ENCODE measurements at regions not wholly inside any gene's neighbourhood (a gene's known extent, or its start where the extent isn't known, plus 50 kb on each side); places are given as distances from the start of the nearest gene placed in this dataset.

- Histone ChIP-seq H3K79me2 (ENCODE audit: control insufficient read depth, insufficient read depth, low read length) (no peaks in the 10 kb centered on the region), H3K4me3 (replicated peaks in 1 of 4; ENCODE audit: control extremely low read depth in 1 of 4, insufficient read depth in 1 of 4, low read depth in 3 of 4, low read length in 4 of 4) (no peak overlapping the region), H3K27me3 (ENCODE audit: control insufficient read depth, insufficient read depth, low read length) (no peaks in the 10 kb centered on the region), H3K4me2 (ENCODE audit: extremely low read depth, insufficient read depth, low read length) (no peak overlapping the region), H3K4me1 (ENCODE audit: control insufficient read depth, extremely low read depth, insufficient read depth, low read length) (no peaks in the 10 kb centered on the region), H2AFZ (ENCODE audit: low read length) (no peak overlapping the region), H3K36me3 (ENCODE audit: control insufficient read depth, insufficient read depth, low read length) (no peaks in the 10 kb centered on the region), H3K9me3 (ENCODE audit: control insufficient read depth, insufficient read depth, low read depth, low read length) (no peaks in the 10 kb centered on the region), H3K9ac (ENCODE audit: insufficient read depth, low read length) (no peak overlapping the region), H4K20me1 (ENCODE audit: control insufficient read depth, extremely low read depth, insufficient read depth, low read length) (no peaks in the 10 kb centered on the region), H3K27ac (ENCODE audit: insufficient read depth, low read length) (no peak overlapping the region)
- TF ChIP-seq EZH2 (IDR thresholded peaks at IDR 0.05; ENCODE audit: low read length, missing control alignments): no peak
- no peak for TF ChIP-seq CTCF (conservative IDR thresholded peaks at IDR 0.05 in 1 of 2, IDR thresholded peaks at IDR 0.05 in 1 of 2; ENCODE audit: low read depth in 1 of 2, low read length in 2 of 2)
- DNase-seq (ENCODE audit: low read depth in 2 of 2): peak in 1 of 2 donors; percentile 10
These were observed 501.5 kb downstream of the NR4A2 start for GRCh38 chr2:155830817-155831579.

- TF ChIP-seq CTCF (conservative IDR thresholded peaks at IDR 0.05 in 1 of 2, IDR thresholded peaks at IDR 0.05 in 1 of 2; ENCODE audit: low read depth in 1 of 2, low read length in 2 of 2) (no peak), EZH2 (IDR thresholded peaks at IDR 0.05; ENCODE audit: low read length, missing control alignments) (no peak)
- no peak for DNase-seq (ENCODE audit: low read depth in 2 of 2)
- no peaks in the 10 kb centered on the region for H3K27me3 ChIP-seq (ENCODE audit: control insufficient read depth, insufficient read depth, low read length)
- H3K9me3 ChIP-seq (ENCODE audit: control insufficient read depth, insufficient read depth, low read depth, low read length): no peaks in the 10 kb centered on the region
- no peak overlapping the region for H3K4me2 ChIP-seq (ENCODE audit: extremely low read depth, insufficient read depth, low read length)
- no peak overlapping the region for H3K9ac ChIP-seq (ENCODE audit: insufficient read depth, low read length)
- no peaks in the 10 kb centered on the region for H3K36me3 ChIP-seq (ENCODE audit: control insufficient read depth, insufficient read depth, low read length)
- no peak overlapping the region for H3K27ac ChIP-seq (ENCODE audit: insufficient read depth, low read length)
- no peak overlapping the region for H3K4me3 ChIP-seq (replicated peaks in 1 of 4; ENCODE audit: control extremely low read depth in 1 of 4, insufficient read depth in 1 of 4, low read depth in 3 of 4, low read length in 4 of 4)
- no peaks in the 10 kb centered on the region for H4K20me1 ChIP-seq (ENCODE audit: control insufficient read depth, extremely low read depth, insufficient read depth, low read length)
- no peak overlapping the region for H2AFZ ChIP-seq (ENCODE audit: low read length)
- no peaks in the 10 kb centered on the region for H3K4me1 ChIP-seq (ENCODE audit: control insufficient read depth, extremely low read depth, insufficient read depth, low read length)
- no peaks in the 10 kb centered on the region for H3K79me2 ChIP-seq (ENCODE audit: control insufficient read depth, insufficient read depth, low read length)
These were observed 502.2 kb downstream of the NR4A2 start for GRCh38 chr2:155830351-155830750.

GRCh38 chr2:155825876-155826275 lies 506.6 kb downstream of the NR4A2 start:
- H3K36me3 ChIP-seq (ENCODE audit: control insufficient read depth, insufficient read depth, low read length): no peaks in the 10 kb centered on the region
- no peaks in the 10 kb centered on the region for H3K9me3 ChIP-seq (ENCODE audit: control insufficient read depth, insufficient read depth, low read depth, low read length)
- no peak for DNase-seq (ENCODE audit: low read depth in 2 of 2)
- no peak overlapping the region for H3K27ac ChIP-seq (ENCODE audit: insufficient read depth, low read length)
- H3K79me2 ChIP-seq (ENCODE audit: control insufficient read depth, insufficient read depth, low read length): no peaks in the 10 kb centered on the region
- H2AFZ ChIP-seq (ENCODE audit: low read length): no peak overlapping the region
- H3K4me2 ChIP-seq (ENCODE audit: extremely low read depth, insufficient read depth, low read length): no peak overlapping the region
- no peak overlapping the region for H3K9ac ChIP-seq (ENCODE audit: insufficient read depth, low read length)
- no peaks in the 10 kb centered on the region for H3K4me1 ChIP-seq (ENCODE audit: control insufficient read depth, extremely low read depth, insufficient read depth, low read length)
- H3K27me3 ChIP-seq (ENCODE audit: control insufficient read depth, insufficient read depth, low read length): no peaks in the 10 kb centered on the region
- H3K4me3 ChIP-seq (replicated peaks in 1 of 4; ENCODE audit: control extremely low read depth in 1 of 4, insufficient read depth in 1 of 4, low read depth in 3 of 4, low read length in 4 of 4): no peak overlapping the region
- no peaks in the 10 kb centered on the region for H4K20me1 ChIP-seq (ENCODE audit: control insufficient read depth, extremely low read depth, insufficient read depth, low read length)
- no peak for TF ChIP-seq CTCF (conservative IDR thresholded peaks at IDR 0.05 in 1 of 2, IDR thresholded peaks at IDR 0.05 in 1 of 2; ENCODE audit: low read depth in 1 of 2, low read length in 2 of 2)
- TF ChIP-seq EZH2 (IDR thresholded peaks at IDR 0.05; ENCODE audit: low read length, missing control alignments): no peak

All from fibroblast of lung (primary cell).